SJCRH30 (cell line): ENCODE measurements at regions not wholly inside any gene's neighbourhood (a gene's known extent, or its start where the extent isn't known, plus 50 kb on each side); places are given as distances from the start of the nearest gene placed in this dataset.
A peak's percentile ranks its signal among the peaks of the same experiment; 100 is the strongest.
"Not testable (repeated sequence)": the region's sequence is repeated elsewhere in the genome, so short reads cannot be mapped to it uniquely, and the experiment has no call there.

Experiments used
- DNase-seq, 2 experiments: peaks; one replicate each; pipeline ENCODE4 v3.0.0-alpha.2; 2015 to 2020
- H3K27ac ChIP-seq: fragments of 250-450 bp; sonication (Bioruptor Pico); 2 replicates; pipeline ENCODE4 v1.5.1; 2020; ENCODE audit warnings: mild to moderate bottlenecking, moderate library complexity
- H3K27me3 ChIP-seq: fragments of 250-450 bp; sonication (Bioruptor Pico); 2 replicates; pipeline ENCODE4 v1.5.1; 2020; ENCODE audit warnings: mild to moderate bottlenecking, moderate library complexity
- H3K36me3 ChIP-seq: fragments of 250-450 bp; sonication (Bioruptor Pico); 2 replicates; pipeline ENCODE4 v1.5.1; 2020; ENCODE audit warnings: mild to moderate bottlenecking, moderate library complexity
- H3K4me1 ChIP-seq: fragments of 250-450 bp; sonication (Bioruptor Pico); 2 replicates; pipeline ENCODE4 v1.5.1; 2020; ENCODE audit warnings: mild to moderate bottlenecking, moderate library complexity
- H3K4me3 ChIP-seq: fragments of 250-450 bp; sonication (Bioruptor Pico); 2 replicates; pipeline ENCODE4 v1.5.1; 2020; ENCODE audit warnings: mild to moderate bottlenecking, moderate library complexity
- H3K9me3 ChIP-seq: fragments of 250-450 bp; sonication (Bioruptor Pico); replicated peaks from 2 replicates; pipeline ENCODE4 v1.5.1; 2020; ENCODE audit warnings: mild to moderate bottlenecking, moderate library complexity

- Histone ChIP-seq H3K27me3 (no peaks in the 10 kb centered on the region; the same call in 1 of the 2 replicates), H3K4me3 (no peak overlapping the region), H3K4me1 (peaks cover 20% of the 10 kb centered on the region), H3K9me3 (no peaks in the 10 kb centered on the region), H3K27ac (no peak overlapping the region), H3K36me3 (no peaks in the 10 kb centered on the region)
- peak in 1 of 2 experiments; percentile 13 for DNase-seq
Measured at GRCh38 chr15:23859008-23859407, 171.9 kb upstream of the NDN start.

DNA sequence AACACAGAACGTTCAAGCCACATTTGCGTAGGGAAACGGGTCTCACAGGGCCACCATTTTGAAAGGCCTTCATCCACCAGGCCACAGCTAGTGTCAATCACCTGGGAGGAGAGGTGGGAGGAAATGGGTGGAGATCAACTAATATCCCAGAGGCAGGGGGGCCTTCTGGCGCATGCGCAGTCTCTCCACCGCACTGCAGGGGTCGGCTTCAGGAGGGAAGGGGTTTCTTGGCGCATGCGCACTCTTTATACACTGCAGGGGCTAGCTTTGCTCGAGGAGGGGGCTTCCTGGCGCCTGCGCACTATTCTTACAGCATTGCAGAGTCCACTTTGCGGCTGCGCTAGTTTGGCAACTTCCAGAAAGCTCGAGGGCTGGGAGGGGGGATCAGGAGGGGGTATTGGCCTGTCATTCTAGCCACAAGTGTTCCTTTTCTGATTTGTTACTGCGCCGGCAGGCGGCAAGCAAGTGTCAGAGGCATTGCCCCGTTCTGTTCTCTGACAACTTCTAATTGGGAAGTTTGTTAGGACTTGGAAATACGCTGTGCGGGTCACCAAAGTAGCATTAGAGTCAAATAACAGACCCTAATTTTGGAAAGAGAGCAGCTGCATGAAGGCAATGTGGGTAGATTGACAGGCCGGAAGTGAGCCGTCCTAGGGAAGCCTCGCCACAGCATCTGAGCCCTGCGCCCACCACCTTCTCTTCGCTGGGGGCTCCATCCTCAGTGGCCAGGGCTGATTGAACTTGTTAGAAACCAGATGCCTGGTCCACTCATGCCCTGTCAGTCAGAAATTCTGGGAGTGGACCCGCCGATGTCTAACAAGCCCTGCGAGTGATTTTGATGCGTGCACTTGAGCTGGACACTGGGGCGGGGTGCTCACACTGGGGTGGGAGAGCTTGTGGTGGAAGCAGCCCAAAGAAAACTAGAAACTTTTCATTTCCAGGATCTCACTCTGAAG lies 173.5 kb upstream of the NDN start:
- no peak overlapping the region for H3K27ac ChIP-seq
- H3K4me3 ChIP-seq, result no peak overlapping the region
- no peaks in the 10 kb centered on the region for H3K36me3 ChIP-seq
- H3K9me3 ChIP-seq, result no peaks in the 10 kb centered on the region
- peaks cover 7% of the 10 kb centered on the region; the same call in 1 of the 2 replicates for H3K4me1 ChIP-seq
- DNase-seq, result no peak
- H3K27me3 ChIP-seq, result no peaks in the 10 kb centered on the region; the same call in 1 of the 2 replicates

GRCh38 chr15:23866832-23867231 lies 179.7 kb upstream of the NDN start:
- H3K27me3 ChIP-seq, result no peaks in the 10 kb centered on the region
- no peak overlapping the region for H3K4me3 ChIP-seq
- H3K9me3 ChIP-seq, result no peaks in the 10 kb centered on the region
- H3K36me3 ChIP-seq, result no peaks in the 10 kb centered on the region
- peak in 1 of 2 experiments; percentile 62 for DNase-seq
- H3K4me1 ChIP-seq, result no peaks in the 10 kb centered on the region
- H3K27ac ChIP-seq, result no peak overlapping the region

DNA sequence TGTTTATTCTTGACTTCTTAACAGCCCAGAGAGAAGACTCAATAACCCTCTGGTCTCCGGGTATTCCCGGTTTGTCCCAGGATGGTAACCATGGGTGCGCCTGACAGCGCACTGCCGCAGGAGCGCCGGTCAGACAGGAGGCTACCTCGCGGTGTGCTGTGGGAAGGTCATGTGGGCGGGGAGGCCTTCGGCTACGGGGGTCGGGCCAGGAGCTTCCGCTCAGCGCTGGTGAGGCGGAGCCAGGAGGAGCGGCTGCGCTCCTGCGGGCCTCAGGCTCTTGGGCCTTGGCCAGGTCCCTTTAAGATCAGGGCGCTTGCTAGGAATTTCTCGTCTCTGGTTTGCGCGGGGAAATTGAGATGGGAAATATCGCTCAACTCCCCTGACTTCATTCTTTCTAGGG lies 182.3 kb upstream of the NDN start:
- no peaks in the 10 kb centered on the region for H3K4me1 ChIP-seq
- no peaks in the 10 kb centered on the region for H3K36me3 ChIP-seq
- no peaks in the 10 kb centered on the region for H3K27me3 ChIP-seq
- H3K4me3 ChIP-seq, result peak overlapping the region; percentile 14; the same call in 1 of the 2 replicates
- H3K27ac ChIP-seq, result no peak overlapping the region
- H3K9me3 ChIP-seq, result no peaks in the 10 kb centered on the region
- peak; percentile 48 to 59 for DNase-seq

DNA sequence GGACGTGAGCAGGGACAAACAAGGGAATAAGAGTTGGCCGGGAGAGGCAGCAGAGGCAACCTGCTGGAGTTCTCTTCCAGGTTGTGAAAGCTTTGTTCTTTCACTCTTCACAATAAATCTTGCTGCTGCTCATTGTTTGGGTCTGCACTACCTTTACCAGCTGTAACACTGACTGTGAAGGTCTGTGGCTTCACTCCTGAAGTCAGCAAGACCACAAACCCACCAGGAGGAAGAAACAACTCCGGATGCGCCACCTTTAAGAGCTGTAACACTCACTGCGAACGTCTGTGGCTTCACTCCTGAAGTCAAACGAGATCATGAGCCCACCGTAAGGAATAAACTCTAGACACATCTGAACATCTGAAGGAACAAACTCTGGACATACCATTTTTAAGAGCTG lies 186.5 kb upstream of the NDN start:
- not testable (repeated sequence) for DNase-seq, H3K4me1 ChIP-seq, H3K27ac ChIP-seq, H3K4me3 ChIP-seq, H3K36me3 ChIP-seq, H3K9me3 ChIP-seq, H3K27me3 ChIP-seq

- H3K4me1 ChIP-seq, result no peaks in the 10 kb centered on the region
- no peak overlapping the region for H3K27ac ChIP-seq
- peak; percentile 17 to 55 for DNase-seq
- no peaks in the 10 kb centered on the region for H3K9me3 ChIP-seq
- H3K27me3 ChIP-seq, result no peaks in the 10 kb centered on the region
- H3K4me3 ChIP-seq, result no peak overlapping the region
- H3K36me3 ChIP-seq, result no peaks in the 10 kb centered on the region
Measured at GRCh38 chr15:23877502-23878412, 190.7 kb upstream of the NDN start.

GRCh38 chr15:23881291-23881690 lies 194.2 kb upstream of the NDN start:
- no peak for DNase-seq
- no peaks in the 10 kb centered on the region for H3K27me3 ChIP-seq
- no peaks in the 10 kb centered on the region for H3K4me1 ChIP-seq
- no peak overlapping the region for H3K27ac ChIP-seq
- no peaks in the 10 kb centered on the region for H3K36me3 ChIP-seq
- H3K9me3 ChIP-seq, result no peaks in the 10 kb centered on the region
- no peak overlapping the region for H3K4me3 ChIP-seq

DNA sequence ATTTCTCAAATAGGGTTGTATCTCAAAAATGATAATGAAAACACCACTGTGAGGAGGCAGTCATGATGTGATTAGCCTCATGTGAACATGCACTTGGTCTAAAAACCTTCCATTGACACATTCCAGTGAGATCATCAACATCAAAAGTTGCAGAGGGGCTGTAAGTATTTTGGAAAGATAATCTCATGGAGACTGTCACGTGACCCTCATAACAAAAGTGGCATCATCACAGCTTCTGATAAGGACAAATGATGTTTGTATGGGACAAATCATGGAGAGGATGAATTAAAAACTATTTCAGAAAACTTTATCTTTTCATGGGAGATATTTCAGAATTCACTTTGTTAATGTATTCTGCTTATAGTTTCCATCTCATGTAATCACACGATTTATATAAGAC lies 203.1 kb upstream of the NDN start:
- Histone ChIP-seq H3K36me3 (no peaks in the 10 kb centered on the region), H3K27ac (no peak overlapping the region), H3K4me1 (no peaks in the 10 kb centered on the region), H3K4me3 (no peak overlapping the region), H3K9me3 (no peaks in the 10 kb centered on the region), H3K27me3 (no peaks in the 10 kb centered on the region)
- no peak for DNase-seq

DNA sequence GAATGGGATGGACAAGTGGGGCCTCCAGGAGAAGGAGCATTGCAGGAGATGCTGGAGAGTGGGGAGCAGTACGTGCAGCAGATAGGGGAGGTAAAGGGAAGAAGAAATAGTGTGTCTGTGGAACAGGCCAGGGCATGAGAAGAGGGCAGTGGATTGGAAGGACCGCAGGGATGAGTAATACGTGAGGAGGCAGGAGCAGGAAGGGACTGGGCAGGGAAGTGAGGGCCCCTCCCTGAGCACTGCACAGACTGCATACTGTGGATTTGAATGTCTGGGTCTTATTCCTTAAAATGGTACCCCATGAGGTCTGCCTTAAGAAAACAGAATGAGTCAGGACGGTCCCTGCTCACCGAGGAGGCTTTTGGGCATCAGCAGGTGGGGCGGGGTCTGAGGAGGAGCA lies 210.0 kb upstream of the NDN start:
- DNase-seq, result no peak
- no peak overlapping the region for H3K4me3 ChIP-seq
- H3K27ac ChIP-seq, result no peak overlapping the region
- no peaks in the 10 kb centered on the region for H3K9me3 ChIP-seq
- no peaks in the 10 kb centered on the region for H3K36me3 ChIP-seq
- no peaks in the 10 kb centered on the region for H3K27me3 ChIP-seq
- no peaks in the 10 kb centered on the region for H3K4me1 ChIP-seq

DNA sequence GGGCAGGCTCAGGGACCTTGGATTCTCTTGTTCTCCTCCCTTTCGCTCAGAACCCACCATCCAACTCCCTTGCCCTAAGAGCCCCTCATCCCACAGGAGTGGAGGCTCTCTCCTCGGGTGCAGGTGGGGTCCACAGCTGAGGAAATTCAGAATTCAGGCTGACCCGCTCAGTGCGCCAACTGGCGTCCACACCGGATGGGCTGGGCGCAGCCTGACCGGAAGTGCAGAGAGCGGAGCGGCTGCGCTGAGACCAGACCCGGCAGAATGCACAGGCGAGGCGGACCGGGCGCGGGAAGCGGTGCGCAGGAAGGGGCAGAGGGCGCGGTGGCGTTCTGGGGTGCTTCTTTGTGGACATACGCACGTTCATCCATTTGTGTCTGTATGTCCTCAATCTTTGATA lies 210.4 kb upstream of the NDN start:
- no peak for DNase-seq
- Histone ChIP-seq H3K27me3 (no peaks in the 10 kb centered on the region), H3K27ac (no peak overlapping the region), H3K36me3 (no peaks in the 10 kb centered on the region), H3K9me3 (no peaks in the 10 kb centered on the region), H3K4me3 (no peak overlapping the region), H3K4me1 (no peaks in the 10 kb centered on the region)

GRCh38 chr15:23910030-23910429 lies 222.9 kb upstream of the NDN start:
- Histone ChIP-seq H3K4me3 (no peak overlapping the region), H3K9me3 (no peaks in the 10 kb centered on the region), H3K27me3 (no peaks in the 10 kb centered on the region), H3K27ac (no peak overlapping the region), H3K36me3 (no peaks in the 10 kb centered on the region), H3K4me1 (no peaks in the 10 kb centered on the region)
- DNase-seq, result no peak

GRCh38 chr15:23912191-23912590 lies 225.1 kb upstream of the NDN start:
- no peak overlapping the region for H3K27ac ChIP-seq
- H3K4me3 ChIP-seq, result no peak overlapping the region
- no peaks in the 10 kb centered on the region for H3K9me3 ChIP-seq
- H3K4me1 ChIP-seq, result no peaks in the 10 kb centered on the region
- DNase-seq, result peak; percentile 14 to 29
- no peaks in the 10 kb centered on the region for H3K36me3 ChIP-seq
- no peaks in the 10 kb centered on the region for H3K27me3 ChIP-seq

GRCh38 chr15:23913081-23913480 lies 226.0 kb upstream of the NDN start:
- no peaks in the 10 kb centered on the region for H3K9me3 ChIP-seq
- DNase-seq, result no peak
- H3K36me3 ChIP-seq, result no peaks in the 10 kb centered on the region
- H3K4me1 ChIP-seq, result no peaks in the 10 kb centered on the region
- H3K4me3 ChIP-seq, result no peak overlapping the region
- no peak overlapping the region for H3K27ac ChIP-seq
- H3K27me3 ChIP-seq, result no peaks in the 10 kb centered on the region

DNA sequence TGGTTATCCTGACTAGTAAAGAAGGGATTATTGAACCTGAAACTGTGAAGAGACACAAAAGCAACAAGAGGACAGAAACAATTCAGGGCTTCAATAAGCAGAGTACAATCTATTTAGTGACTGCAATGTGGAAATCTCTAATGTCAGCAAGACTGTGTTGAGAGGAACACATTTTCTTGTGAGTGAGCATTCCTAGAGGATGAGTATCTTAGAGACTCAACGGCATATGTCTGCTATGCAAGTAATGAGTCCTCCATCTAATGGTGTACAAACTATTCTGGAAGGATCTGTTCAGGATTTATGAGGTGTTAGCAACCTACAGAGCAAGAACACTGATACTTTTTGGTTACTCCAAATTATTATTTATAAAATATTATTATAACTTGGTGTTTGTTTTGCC lies 226.5 kb upstream of the NDN start:
- no peak for DNase-seq
- Histone ChIP-seq H3K9me3 (no peaks in the 10 kb centered on the region), H3K27me3 (no peaks in the 10 kb centered on the region), H3K4me3 (no peak overlapping the region), H3K36me3 (no peaks in the 10 kb centered on the region), H3K4me1 (no peaks in the 10 kb centered on the region), H3K27ac (no peak overlapping the region)

DNA sequence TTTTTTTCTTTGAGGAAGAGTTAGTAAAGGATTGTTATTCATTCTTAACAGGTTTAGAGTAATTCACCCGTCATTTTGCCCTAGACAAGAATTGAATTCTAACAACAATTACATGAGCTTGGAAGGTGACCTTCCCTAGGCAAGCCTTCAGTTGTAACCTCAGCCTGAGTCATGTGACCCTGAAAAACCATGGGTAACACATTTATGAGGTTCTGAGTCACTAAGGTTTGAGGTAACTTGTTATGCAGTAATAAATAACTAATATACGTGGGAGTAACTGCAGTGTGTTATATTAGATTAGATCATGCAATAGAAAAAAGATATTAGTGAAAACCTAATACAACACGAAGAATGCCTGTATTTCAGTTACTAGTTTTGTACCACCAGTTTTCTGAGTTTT lies 237.6 kb upstream of the NDN start:
- Histone ChIP-seq H3K27me3 (no peaks in the 10 kb centered on the region), H3K27ac (no peak overlapping the region), H3K4me1 (no peaks in the 10 kb centered on the region), H3K36me3 (no peaks in the 10 kb centered on the region), H3K4me3 (no peak overlapping the region), H3K9me3 (no peaks in the 10 kb centered on the region)
- DNase-seq, result no peak
